Common myeloid progenitor, CD34-positive (primary cell): ENCODE measurements at regions not wholly inside any gene's neighbourhood (a gene's known extent, or its start where the extent isn't known, plus 50 kb on each side); places are given as distances from the start of the nearest gene placed in this dataset.

Experiments
- CTCF ChIA-PET: fragments of 350-600 bp; sonication (Branson Sonifier 250); formaldehyde crosslinking; loops from one replicate; lab custom pipeline; 2021; ENCODE audit warnings: antibody characterized with exemption; lab: Charles Lee
- POLR2A ChIA-PET: fragments of 350-600 bp; sonication (Branson Sonifier 250); formaldehyde crosslinking; loops from one replicate; lab custom pipeline; 2021; ENCODE audit warnings: antibody characterized with exemption; lab: Charles Lee
- DNase-seq, 3 donors: peaks; one replicate each; pipeline versions ENCODE4 v3.0.0 to v3.0.0-alpha.2; 2013
- H3K27ac ChIP-seq, 2 experiments: 1 replicate in 1 of 2; 2 replicates in 1 of 2; pipeline ENCODE4 v1.7.0; 2013; ENCODE audit warnings: inconsistent platforms in 2 of 2, low read length in 2 of 2, mild to moderate bottlenecking in 2 of 2, low read depth in 1 of 2, moderate library complexity in 1 of 2; ENCODE audit not compliant: severe bottlenecking in 2 of 2, insufficient read depth in 1 of 2, poor library complexity in 1 of 2
- H3K27me3 ChIP-seq, 5 experiments: replicated peaks in 2 of 5; 1 replicate in 3 of 5; 2 replicates in 2 of 5; pipeline versions ENCODE4 v1.6.1 to v1.7.0; 2013; ENCODE audit warnings: low read length in 4 of 5, mild to moderate bottlenecking in 2 of 5, moderate library complexity in 2 of 5, inconsistent platforms in 1 of 5; ENCODE audit not compliant: insufficient read depth in 5 of 5, control insufficient read depth in 4 of 5
- H3K36me3 ChIP-seq, 4 experiments: 1 replicate in 2 of 4; 2 replicates in 2 of 4; pipeline versions ENCODE4 v1.6.1 to v1.7.0; 2013; ENCODE audit warnings: low read length in 3 of 4, control low read depth in 1 of 4, mild to moderate bottlenecking in 1 of 4; ENCODE audit not compliant: control insufficient read depth in 4 of 4, insufficient read depth in 4 of 4
- H3K4me1 ChIP-seq, 4 experiments: 1 replicate in 3 of 4; 2 replicates in 1 of 4; pipeline versions ENCODE4 v1.6.1 to v1.7.1; 2013; ENCODE audit warnings: low read length in 3 of 4, mild to moderate bottlenecking in 3 of 4, control low read depth in 1 of 4, inconsistent platforms in 1 of 4, moderate library complexity in 1 of 4; ENCODE audit not compliant: control insufficient read depth in 4 of 4, insufficient read depth in 4 of 4; ENCODE audit errors: control extremely low read depth in 1 of 4
- H3K4me3 ChIP-seq, 7 experiments: 1 replicate in 4 of 7; 2 replicates in 3 of 7; pipeline versions ENCODE4 v1.5.1 to v1.7.0; 2013; ENCODE audit warnings: mild to moderate bottlenecking in 7 of 7, low read length in 6 of 7, moderate library complexity in 6 of 7, inconsistent platforms in 2 of 7, low read depth in 2 of 7, control low read depth in 1 of 7; ENCODE audit not compliant: insufficient read depth in 4 of 7, control insufficient read depth in 1 of 7; ENCODE audit errors: extremely low read depth in 1 of 7
- H3K9me3 ChIP-seq, 5 experiments: 1 replicate in 4 of 5; 2 replicates in 1 of 5; pipeline versions ENCODE4 v1.6.1 to v1.7.1; 2013; ENCODE audit warnings: low read length in 4 of 5, mild to moderate bottlenecking in 2 of 5, inconsistent platforms in 1 of 5, low read depth in 1 of 5, moderate library complexity in 1 of 5; ENCODE audit not compliant: control insufficient read depth in 4 of 5, insufficient read depth in 2 of 5; ENCODE audit errors: control extremely low read depth in 1 of 5
- WGBS: methylation state at CpG from one replicate; pipeline ENCODE4 v1.1.5; 2013; ENCODE audit not compliant: insufficient coverage; 5-methylcytosine and 5-hydroxymethylcytosine counted together

DNA sequence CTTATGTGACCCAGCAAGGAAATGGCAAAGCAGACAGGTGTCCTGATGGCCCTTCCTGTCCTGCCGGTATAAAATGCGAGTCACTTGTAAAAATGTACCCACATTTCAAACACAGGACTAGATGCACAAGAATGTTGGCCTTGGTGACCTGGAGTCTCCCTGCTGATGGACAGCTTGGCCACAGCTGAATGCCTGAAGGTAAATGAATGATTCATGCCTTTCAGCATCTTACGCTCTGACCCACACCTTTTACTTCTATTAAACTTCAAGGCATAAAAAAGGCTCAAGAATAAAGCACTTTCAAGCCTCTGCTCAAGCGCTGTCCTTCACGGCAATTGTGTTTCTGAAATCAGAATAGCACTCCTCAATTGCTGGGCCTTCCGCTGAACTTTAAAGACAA lies 228.0 kb upstream of the SLCO3A1 start:
- no peak for DNase-seq
- 97% methylated on average over 6 of the region's 6 CpGs for WGBS
- Histone ChIP-seq H3K4me3 (no peak overlapping the region), H3K27ac (no peak overlapping the region), H3K36me3 (no peaks in the 10 kb centered on the region), H3K9me3 (no peaks in the 10 kb centered on the region), H3K27me3 (peaks cover 0 to 5% (median 0%) of the 10 kb centered on the region in 5 experiments), H3K4me1 (no peaks in the 10 kb centered on the region)
- ChIA-PET CTCF (no interaction called here), POLR2A (no interaction called here)

GRCh38 chr15:91627473-91628278 lies 225.8 kb upstream of the SLCO3A1 start:
- no peak for DNase-seq
- Histone ChIP-seq H3K9me3 (no peaks in the 10 kb centered on the region), H3K36me3 (no peaks in the 10 kb centered on the region), H3K4me3 (no peak overlapping the region), H3K27ac (no peak overlapping the region), H3K27me3 (no peaks in the 10 kb centered on the region), H3K4me1 (no peaks in the 10 kb centered on the region)
- CTCF ChIA-PET, result no interaction called here
- POLR2A ChIA-PET, result no interaction called here
- 94% methylated on average over 7 of the region's 11 CpGs for WGBS

DNA sequence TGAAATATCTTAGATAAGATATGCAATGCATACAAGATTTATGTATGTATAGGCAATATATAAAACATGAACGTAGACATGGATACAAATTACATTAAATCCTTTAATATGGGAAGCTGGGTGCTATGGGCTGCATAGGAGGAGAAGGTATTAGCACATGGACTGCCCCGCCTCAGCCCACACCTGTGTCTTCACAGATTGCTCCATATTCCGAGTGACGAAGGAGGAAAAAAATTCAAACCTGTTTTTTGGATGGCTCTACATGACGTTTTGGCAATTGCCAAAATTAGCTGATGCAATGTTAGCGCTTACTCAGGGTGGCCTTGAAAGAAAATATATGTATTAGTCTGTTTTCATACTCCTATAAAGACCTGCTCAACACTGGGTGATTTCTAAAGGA lies 223.4 kb upstream of the SLCO3A1 start:
- H3K27me3 ChIP-seq, result no peaks in the 10 kb centered on the region
- WGBS, result 100% methylated on average over 3 of the region's 6 CpGs
- no peaks in the 10 kb centered on the region for H3K36me3 ChIP-seq
- no peak for DNase-seq
- no peak overlapping the region for H3K4me3 ChIP-seq
- H3K4me1 ChIP-seq, result no peaks in the 10 kb centered on the region
- no peaks in the 10 kb centered on the region for H3K9me3 ChIP-seq
- ChIA-PET POLR2A (no interaction called here), CTCF (no interaction called here)
- no peak overlapping the region for H3K27ac ChIP-seq

- Histone ChIP-seq H3K36me3 (no peaks in the 10 kb centered on the region), H3K9me3 (no peaks in the 10 kb centered on the region), H3K27me3 (no peaks in the 10 kb centered on the region), H3K27ac (no peak overlapping the region), H3K4me3 (no peak overlapping the region), H3K4me1 (no peaks in the 10 kb centered on the region)
- POLR2A ChIA-PET, result no interaction called here
- 100% methylated on average over 2 of the region's 2 CpGs for WGBS
- CTCF ChIA-PET, result interaction anchor here (1.1 kb wide), 1 partner anchor 9 kb away, joined by 3 read pairs; no protein-coding TSS in a partner anchor
- no peak for DNase-seq
Measured at GRCh38 chr15:91632176-91632575, 221.3 kb upstream of the SLCO3A1 start.

- ChIA-PET CTCF (interaction anchor here (1.1 kb wide), 1 partner anchor 8 kb away, joined by 3 read pairs; no protein-coding TSS in a partner anchor), POLR2A (no interaction called here)
- no peaks in the 10 kb centered on the region for H3K4me1 ChIP-seq
- H3K4me3 ChIP-seq, result no peak overlapping the region
- no peaks in the 10 kb centered on the region for H3K36me3 ChIP-seq
- H3K27me3 ChIP-seq, result no peaks in the 10 kb centered on the region
- no peak for DNase-seq
- 84% methylated on average over 8 of the region's 9 CpGs for WGBS
- H3K9me3 ChIP-seq, result peaks cover 0 to 2% (median 0%) of the 10 kb centered on the region in 5 experiments
- no peak overlapping the region for H3K27ac ChIP-seq
Measured at GRCh38 chr15:91632981-91633380, 220.5 kb upstream of the SLCO3A1 start.

DNA sequence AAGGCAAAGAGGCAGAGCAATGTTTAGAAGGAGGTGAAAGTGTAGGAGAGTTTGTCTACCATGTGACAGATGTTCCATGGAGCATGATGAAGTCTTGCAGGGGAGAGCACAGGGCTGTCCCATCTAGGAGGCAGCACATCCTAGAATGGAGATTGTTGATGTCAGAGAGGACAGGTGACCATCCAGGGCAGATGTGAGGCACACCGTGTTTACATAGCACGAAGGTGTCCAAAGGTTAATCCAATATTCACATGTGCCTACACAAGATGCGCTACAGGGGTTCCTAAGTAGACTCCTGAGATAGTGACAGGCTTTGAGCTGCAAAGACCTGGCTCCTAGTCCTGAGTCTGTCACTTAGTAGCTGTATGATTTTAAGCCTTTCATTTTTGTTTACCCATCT lies 219.3 kb upstream of the SLCO3A1 start:
- DNase-seq, result no peak
- Histone ChIP-seq H3K36me3 (no peaks in the 10 kb centered on the region), H3K4me1 (no peaks in the 10 kb centered on the region), H3K27me3 (no peaks in the 10 kb centered on the region), H3K27ac (no peak overlapping the region), H3K9me3 (peaks cover 0 to 2% (median 0%) of the 10 kb centered on the region in 5 experiments), H3K4me3 (no peak overlapping the region)
- WGBS, result 100% methylated on average over 3 of the region's 3 CpGs
- ChIA-PET CTCF (no interaction called here), POLR2A (no interaction called here)

GRCh38 chr15:91635080-91635479 lies 218.4 kb upstream of the SLCO3A1 start:
- H3K4me1 ChIP-seq, result no peaks in the 10 kb centered on the region
- no peak overlapping the region for H3K27ac ChIP-seq
- 100% methylated on average over 2 of the region's 2 CpGs for WGBS
- no peak for DNase-seq
- H3K27me3 ChIP-seq, result no peaks in the 10 kb centered on the region
- no peaks in the 10 kb centered on the region for H3K36me3 ChIP-seq
- CTCF ChIA-PET, result no interaction called here
- H3K9me3 ChIP-seq, result peaks cover 0 to 6% (median 4%) of the 10 kb centered on the region in 5 experiments
- POLR2A ChIA-PET, result no interaction called here
- no peak overlapping the region for H3K4me3 ChIP-seq
